ENCODE measurements at regions not wholly inside any gene's neighbourhood (a gene's known extent, or its start where the extent isn't known, plus 50 kb on each side); places are given as distances from the start of the nearest gene placed in this dataset.

- TF ChIP-seq CTCF (IDR thresholded peaks at IDR 0.05) (no peak), ZFX (IDR thresholded peaks at IDR 0.05; ENCODE audit: borderline replicate concordance) (no peak)
These were observed 98.1 kb upstream of the TLE4 start for GRCh38 chr9:79473704-79474103.

All from 22Rv1 (cell line).